C4-2B (cell line): ENCODE measurements at regions not wholly inside any gene's neighbourhood (a gene's known extent, or its start where the extent isn't known, plus 50 kb on each side); places are given as distances from the start of the nearest gene placed in this dataset.

Experiments
- CTCF ChIP-seq: fragments of 450-650 bp; conservative IDR thresholded peaks from 2 replicates; pipeline ENCODE4 v1.5.1; 2017; ENCODE audit warnings: mild to moderate bottlenecking
- ZFX ChIP-seq: fragments of 450-650 bp; IDR thresholded peaks from 2 replicates; pipeline ENCODE4 v1.6.1; 2017

DNA sequence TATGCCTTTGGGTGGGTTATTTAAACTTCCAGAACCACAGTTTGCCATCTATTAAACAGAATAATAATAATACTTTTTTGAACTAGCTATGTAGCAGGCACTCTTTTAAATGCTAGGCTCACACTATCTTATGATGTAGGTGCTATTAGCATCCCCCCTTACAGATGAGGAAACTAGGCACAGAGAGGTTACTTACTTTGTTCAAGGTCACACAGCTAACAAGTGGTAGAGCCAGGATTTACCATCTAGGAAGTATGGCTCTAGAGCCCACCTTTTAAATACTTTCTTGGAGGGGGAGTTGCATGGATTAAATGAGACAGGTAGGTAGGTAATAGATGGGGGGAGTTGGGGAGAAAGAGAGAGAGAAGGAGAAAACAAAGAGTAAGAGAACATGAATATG lies 95.3 kb upstream of the NR3C1 start:
- TF ChIP-seq CTCF = no peak
- TF ChIP-seq ZFX = no peak
